ENCODE measurements at regions not wholly inside any gene's neighbourhood (a gene's known extent, or its start where the extent isn't known, plus 50 kb on each side); places are given as distances from the start of the nearest gene placed in this dataset.

DNA sequence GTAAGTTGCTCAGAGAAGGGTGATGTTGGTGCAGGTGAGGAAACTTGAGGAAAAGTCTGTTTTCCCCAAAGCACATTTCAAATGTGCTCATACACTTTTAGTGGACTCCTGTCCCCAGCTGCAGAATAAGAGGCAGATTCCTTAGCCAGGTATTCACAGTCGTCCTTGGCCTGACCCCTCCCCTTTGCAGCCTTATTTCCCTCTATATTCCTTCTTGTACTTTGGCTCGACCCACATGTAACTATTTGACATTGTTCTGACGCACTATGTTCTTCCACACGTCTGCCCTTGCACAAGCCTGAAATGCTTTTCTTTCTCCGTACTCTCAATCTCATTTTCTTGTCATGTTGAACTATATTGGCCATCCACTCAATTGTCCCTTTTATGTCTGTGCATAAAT is 498.4 kb upstream of the USP24 start:
- TF ChIP-seq, protein P1, sequence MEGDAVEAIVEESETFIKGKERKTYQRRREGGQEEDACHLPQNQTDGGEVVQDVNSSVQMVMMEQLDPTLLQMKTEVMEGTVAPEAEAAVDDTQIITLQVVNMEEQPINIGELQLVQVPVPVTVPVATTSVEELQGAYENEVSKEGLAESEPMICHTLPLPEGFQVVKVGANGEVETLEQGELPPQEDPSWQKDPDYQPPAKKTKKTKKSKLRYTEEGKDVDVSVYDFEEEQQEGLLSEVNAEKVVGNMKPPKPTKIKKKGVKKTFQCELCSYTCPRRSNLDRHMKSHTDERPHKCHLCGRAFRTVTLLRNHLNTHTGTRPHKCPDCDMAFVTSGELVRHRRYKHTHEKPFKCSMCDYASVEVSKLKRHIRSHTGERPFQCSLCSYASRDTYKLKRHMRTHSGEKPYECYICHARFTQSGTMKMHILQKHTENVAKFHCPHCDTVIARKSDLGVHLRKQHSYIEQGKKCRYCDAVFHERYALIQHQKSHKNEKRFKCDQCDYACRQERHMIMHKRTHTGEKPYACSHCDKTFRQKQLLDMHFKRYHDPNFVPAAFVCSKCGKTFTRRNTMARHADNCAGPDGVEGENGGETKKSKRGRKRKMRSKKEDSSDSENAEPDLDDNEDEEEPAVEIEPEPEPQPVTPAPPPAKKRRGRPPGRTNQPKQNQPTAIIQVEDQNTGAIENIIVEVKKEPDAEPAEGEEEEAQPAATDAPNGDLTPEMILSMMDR (IDR thresholded peaks at IDR 0.05; ENCODE audit: insufficient read depth, low read length), result no peak
- H3K4me3 ChIP-seq (ENCODE audit: low read depth, low read length), result no peak overlapping the region
- DNase-seq (ENCODE audit: low read depth), result no peak

DNA sequence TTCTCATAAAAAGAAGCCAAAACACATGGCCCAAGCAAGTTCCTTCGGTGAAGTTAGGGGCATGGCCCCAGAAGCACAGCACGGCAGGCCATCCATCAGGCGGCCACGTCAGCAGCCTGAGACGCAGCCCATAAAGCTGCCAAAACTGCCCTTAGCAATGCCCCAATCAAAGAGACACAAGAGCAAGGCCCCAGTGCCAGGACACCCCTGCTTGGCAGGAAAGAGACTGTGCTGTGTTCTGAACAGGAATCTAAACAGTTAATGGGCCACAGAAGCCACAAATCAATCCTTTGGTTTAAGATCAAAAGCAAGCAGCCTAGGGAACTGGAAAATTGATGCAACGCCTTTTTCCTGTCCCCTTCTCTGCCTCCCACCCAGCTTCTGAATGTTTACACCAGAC is 497.0 kb upstream of the USP24 start:
- TF ChIP-seq, protein P1 (IDR thresholded peaks at IDR 0.05; ENCODE audit: insufficient read depth, low read length), result no peak
- no peak overlapping the region for H3K4me3 ChIP-seq (ENCODE audit: low read depth, low read length)
- no peak for DNase-seq (ENCODE audit: low read depth)

DNA sequence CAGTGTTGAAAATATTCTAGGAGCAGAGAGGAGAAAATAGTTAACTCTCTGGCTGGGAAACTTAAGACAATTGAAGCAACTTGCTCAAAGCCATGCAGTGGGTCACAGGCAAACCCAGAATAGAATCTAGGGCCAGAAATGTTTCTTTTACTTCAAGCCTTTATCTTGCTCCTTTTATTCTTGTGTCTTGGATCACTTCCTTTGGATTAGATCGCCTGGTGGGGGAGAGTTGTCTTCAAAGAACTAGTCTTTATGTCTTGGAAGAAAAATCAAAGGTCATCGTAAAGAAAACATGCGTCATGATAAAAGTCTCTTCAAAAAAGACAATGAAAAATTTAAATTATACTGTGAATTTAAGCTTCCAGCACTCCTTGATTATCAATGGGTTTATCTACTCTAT is 493.6 kb upstream of the USP24 start:
- DNase-seq (ENCODE audit: low read depth), result peak; percentile 86
- no peak overlapping the region for H3K4me3 ChIP-seq (ENCODE audit: low read depth, low read length)
- TF ChIP-seq, protein P1 (IDR thresholded peaks at IDR 0.05; ENCODE audit: insufficient read depth, low read length), result no peak

DNA sequence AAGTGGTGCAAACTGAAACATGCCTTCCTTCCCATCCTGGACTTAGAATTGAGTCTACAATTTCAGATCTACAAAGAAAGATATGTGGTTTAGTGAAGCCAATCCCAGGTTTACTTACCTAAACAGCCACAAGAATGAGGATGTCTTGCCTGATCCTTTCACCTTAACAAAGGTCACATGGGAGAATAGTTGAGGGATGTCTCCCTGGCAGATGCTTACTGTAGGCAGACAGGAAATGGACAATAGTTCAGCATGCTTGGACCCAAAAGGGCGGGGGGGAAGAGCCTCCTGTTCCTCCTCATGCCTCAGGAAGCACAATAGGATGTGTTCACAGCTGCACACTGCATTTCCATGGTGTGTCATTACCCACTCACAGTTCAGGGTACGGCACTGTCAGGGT is 492.7 kb upstream of the USP24 start:
- no peak for DNase-seq (ENCODE audit: low read depth)
- TF ChIP-seq, protein P1 (IDR thresholded peaks at IDR 0.05; ENCODE audit: insufficient read depth, low read length), result no peak
- no peak overlapping the region for H3K4me3 ChIP-seq (ENCODE audit: low read depth, low read length)

DNA sequence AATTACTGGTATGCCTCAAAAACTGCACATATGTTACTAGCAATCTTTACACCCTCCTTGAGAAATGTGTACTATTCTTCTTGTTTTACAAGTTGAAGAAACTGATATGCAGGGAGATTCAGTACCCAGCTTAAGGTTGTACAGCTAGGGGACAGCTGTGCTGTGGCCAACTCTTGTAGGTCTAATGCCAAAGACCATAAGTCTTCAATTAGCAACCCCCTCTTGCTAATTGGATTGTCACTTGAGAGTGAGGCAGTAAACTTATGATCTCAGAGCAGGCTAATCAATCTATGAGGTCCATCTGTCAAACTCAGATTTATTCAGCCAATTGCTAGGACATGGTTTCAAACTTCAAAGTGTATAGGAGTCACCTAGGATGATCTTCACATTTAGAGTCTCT is 492.0 kb upstream of the USP24 start:
- no peak overlapping the region for H3K4me3 ChIP-seq (ENCODE audit: low read depth, low read length)
- DNase-seq (ENCODE audit: low read depth), result no peak
- TF ChIP-seq, protein P1 (IDR thresholded peaks at IDR 0.05; ENCODE audit: insufficient read depth, low read length), result no peak

DNA sequence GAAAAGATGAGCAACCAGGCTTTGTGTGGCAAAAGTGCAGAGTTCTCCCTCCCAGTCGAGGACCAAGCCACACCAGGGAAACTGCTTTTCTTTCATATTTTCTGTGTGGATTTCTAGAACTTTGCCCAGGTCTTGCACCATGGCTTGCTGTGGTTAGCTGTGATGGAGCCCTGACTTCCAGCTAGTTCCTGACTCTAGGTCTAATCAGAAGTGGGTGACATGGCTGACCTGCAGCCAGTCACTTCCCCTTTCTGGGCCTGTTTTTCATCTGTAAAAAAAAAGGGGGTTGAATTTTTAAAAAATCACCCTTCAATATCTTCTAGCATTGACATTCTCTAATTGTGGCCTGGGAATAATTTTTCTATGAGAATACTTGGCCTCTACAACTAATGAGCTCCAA is 491.2 kb upstream of the USP24 start:
- no peak for DNase-seq (ENCODE audit: low read depth)
- TF ChIP-seq, protein P1 (IDR thresholded peaks at IDR 0.05; ENCODE audit: insufficient read depth, low read length), result no peak
- no peak overlapping the region for H3K4me3 ChIP-seq (ENCODE audit: low read depth, low read length)

DNA sequence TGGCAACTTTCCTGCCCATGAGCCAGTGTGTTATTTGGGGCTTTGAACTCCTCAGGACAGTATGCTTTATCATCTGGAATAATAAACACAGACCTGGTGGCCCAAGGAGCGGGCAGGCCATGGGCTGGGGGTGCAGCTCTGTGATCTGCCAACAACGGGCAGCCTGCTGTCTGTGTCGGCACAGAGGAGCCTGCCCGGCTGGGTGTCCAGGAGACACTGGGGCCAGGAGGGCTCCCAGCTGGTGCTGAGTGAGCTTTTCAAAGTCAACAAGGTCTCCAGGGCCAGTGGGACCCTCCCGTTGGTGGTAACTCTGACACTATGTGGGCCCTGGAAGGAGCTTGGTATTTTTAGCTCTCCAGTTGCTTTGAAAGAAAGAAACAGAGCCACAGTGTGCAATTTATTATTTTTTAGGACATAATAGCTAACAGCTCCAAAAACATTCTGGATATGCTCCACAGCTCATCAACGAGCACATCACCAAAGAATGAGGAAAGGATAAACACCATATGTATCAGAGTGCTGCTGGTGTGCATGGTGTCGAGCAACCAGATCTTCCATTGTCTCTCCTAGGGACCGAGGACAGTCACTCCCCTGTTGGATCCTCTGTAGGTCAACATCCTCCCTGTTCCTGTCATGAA is 488.7 kb upstream of the USP24 start:
- TF ChIP-seq, protein P1 (IDR thresholded peaks at IDR 0.05; ENCODE audit: insufficient read depth, low read length), result no peak
- DNase-seq (ENCODE audit: low read depth), result peak; percentile 56

More for the DNA sequence above, 488.7 kb upstream of the USP24 start:
- H3K4me3 ChIP-seq (ENCODE audit: low read depth, low read length), result no peak overlapping the region
